ENCODE measurements at regions not wholly inside any gene's neighbourhood (a gene's known extent, or its start where the extent isn't known, plus 50 kb on each side); places are given as distances from the start of the nearest gene placed in this dataset.
"Not testable (repeated sequence)": the region's sequence is repeated elsewhere in the genome, so short reads cannot be mapped to it uniquely, and the experiment has no call there.

DNA sequence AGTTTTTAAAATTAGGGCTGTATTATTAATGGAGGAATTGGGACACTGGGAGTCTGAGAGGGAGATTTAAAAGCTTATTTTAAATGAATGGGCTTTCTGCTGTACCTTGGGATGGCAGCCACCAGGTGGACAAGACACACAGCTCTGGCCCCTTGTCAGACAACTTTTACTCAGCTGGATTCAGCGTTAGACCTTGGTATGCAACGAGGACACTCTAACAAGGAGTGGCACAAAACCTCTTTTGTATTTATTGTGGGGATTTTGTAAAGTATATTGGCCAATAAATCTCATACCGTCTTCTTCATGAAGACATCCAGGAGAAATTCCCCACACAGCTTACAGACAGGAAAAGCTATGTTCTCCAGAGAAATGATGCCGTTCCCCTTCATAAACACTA lies 105.7 kb downstream of the LCA5 start:
- no peak for DNase-seq (ENCODE audit: low spot score)

- no peak for DNase-seq (ENCODE audit: low spot score)
Observed at GRCh38 chr6:79430913-79431536, 106.2 kb downstream of the LCA5 start.

- DNase-seq (ENCODE audit: low spot score) = no peak
Observed at GRCh38 chr6:79427721-79428120, 109.5 kb downstream of the LCA5 start.

DNA sequence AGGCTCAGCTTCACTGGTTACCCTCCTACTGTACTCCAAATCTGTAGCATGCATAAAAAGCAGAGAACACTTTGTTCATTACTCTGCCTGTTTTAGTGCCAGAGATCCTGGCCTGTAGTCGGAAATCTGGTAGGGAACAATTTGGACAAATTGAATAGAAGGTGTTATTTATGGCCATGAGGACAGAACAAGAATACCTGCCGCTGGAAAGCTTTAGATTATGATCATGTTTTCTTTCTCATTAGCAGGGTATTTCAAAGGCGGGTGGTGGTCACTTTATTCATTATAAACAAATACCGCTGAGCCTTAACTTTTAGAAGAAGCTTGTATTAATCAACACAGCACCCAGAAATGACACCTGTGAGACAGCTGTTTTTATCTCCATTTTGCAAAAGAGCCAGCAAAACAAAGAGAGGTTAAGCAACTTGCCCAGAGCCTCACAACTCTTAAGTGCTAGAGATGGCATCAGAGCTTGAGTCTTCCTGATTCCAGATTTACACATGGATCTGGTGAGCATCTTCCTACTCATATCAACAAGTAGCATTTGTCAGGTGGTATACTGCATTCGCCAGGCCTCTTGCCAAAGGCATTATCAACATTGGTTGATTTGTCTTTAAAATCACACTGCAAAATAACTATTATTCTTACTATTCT lies 110.5 kb downstream of the LCA5 start:
- no peak for DNase-seq (ENCODE audit: low spot score)

- no peak for DNase-seq (ENCODE audit: low spot score)
Observed at GRCh38 chr6:79425589-79426311, 111.5 kb downstream of the LCA5 start.

DNA sequence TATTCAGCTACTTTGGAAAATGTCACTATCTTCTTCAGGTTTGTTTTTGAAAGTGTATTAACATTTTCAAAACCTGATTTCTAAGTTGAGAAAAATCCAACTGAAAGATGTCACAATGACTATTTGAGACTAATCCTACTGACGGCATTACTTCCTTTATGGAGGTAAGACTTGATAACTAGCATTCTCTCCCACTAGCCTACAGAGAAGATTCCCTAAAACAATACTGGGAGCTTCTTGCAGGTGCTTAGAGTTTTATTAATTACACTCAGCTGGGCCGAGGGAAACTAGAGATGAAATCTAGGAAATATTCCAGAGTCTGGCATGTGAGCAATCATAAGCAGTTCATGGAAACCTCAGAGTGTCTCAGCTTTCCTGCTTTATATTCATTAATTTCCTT lies 114.0 kb downstream of the LCA5 start:
- DNase-seq (ENCODE audit: low spot score) = no peak

DNA sequence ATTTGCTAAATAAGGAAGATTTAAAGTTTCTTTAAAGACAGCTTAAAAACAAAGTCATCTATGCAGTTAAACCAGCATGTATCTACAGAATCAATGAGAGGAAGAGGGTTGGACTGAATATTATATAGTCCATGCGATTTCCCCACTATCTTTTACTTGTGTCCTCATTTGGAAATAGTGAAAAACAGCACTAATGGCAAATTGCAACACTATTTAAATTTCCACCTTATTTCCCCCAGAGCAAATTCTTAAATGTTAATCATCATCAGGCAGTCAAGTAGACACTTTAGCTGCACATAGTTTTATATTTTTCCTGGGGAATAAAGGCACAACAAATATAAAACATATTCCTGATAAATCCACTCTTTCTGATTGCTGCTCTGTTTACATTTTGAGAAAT lies 114.6 kb downstream of the LCA5 start:
- DNase-seq (ENCODE audit: low spot score) = no peak

GRCh38 chr6:79421707-79422484 lies 115.3 kb downstream of the LCA5 start:
- peak; percentile 34 for DNase-seq (ENCODE audit: low spot score)

DNA sequence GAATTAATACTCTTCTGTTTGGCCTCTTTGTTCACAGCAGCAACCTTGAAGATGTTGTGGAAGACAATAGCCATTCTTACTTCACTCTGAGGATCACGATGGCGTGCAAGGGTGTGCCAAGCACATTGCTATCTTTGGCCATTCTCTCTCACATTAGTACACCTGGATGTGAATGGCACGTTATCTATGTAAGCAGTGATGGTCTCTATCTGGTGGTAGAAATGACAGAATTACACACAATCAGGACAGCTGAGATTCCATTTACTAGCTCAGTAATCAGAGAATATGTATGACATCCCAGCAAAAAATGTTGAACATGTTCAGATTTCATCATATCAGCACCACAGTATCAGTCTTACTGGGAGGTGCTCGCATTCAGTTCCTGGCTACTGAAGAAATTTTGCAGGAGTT lies 116.2 kb downstream of the LCA5 start:
- peak; percentile 20 for DNase-seq (ENCODE audit: low spot score)

GRCh38 chr6:79420054-79420453 lies 117.2 kb downstream of the LCA5 start:
- no peak for DNase-seq (ENCODE audit: low spot score)

DNA sequence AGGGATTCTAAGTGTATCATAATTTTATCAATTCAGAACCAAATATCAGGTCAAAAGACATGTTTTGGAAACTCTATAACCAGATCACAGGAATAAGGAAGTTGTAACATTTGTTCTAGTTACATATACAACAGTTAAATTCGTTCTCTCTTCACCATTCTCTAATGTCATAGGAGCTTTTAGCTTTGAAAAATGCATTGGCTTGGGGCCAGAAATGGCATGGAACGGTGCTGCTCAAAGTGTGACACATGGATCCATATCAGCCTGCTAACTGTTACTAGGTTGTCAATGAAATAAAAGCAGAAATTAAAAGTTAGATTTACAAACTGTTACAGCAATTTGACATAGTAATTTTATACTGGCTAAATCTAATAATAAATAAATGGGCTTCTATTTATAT lies 120.3 kb downstream of the LCA5 start:
- DNase-seq (ENCODE audit: low spot score) = no peak

GRCh38 chr6:79413562-79414002 lies 123.6 kb downstream of the LCA5 start:
- no peak for DNase-seq (ENCODE audit: low spot score)

GRCh38 chr6:79410806-79411205 lies 126.4 kb downstream of the LCA5 start:
- no peak for DNase-seq (ENCODE audit: low spot score)

GRCh38 chr6:79408256-79408974 lies 128.8 kb downstream of the LCA5 start:
- no peak for DNase-seq (ENCODE audit: low spot score)

DNA sequence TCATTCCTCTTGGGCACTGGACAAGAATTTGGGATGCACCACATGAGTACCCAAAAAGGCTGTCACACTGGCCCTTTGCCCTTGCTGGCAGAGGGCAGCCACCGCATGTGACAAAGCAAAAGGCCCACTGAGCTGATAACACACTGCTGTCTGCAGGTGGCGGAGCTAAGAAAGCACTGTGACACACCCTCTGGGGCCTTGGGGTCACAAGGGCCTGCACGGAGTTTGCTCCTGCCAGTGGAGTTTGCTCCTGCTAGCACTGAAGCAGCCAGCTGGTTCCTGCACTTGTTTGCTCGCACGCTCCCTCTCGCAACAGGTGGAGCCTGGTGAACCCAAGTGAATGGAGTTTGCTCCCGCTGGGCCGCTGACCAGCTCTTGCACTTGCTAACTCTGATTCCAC lies 132.6 kb downstream of the LCA5 start:
- no peak for DNase-seq (ENCODE audit: low spot score)

DNA sequence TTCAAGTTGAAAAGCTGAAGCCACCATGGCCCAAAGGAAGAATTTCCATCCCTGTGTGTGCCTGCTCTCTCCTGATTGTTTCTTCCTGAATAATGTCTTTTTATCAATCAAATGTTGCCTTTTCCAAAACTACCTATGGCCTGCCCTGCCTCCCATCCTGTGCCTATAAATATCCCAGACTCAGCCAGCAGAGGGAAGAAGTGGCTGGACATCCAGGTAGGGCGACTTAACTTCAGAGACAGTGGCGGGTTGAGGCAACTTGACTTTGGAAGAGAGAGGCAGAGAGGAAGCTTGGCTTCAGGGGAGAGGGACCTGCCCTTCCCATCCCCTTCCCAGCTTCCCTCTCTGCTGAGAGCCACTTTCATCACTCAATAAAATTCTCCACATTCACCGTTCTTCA lies 133.0 kb downstream of the LCA5 start:
- no peak for DNase-seq (ENCODE audit: low spot score)

DNA sequence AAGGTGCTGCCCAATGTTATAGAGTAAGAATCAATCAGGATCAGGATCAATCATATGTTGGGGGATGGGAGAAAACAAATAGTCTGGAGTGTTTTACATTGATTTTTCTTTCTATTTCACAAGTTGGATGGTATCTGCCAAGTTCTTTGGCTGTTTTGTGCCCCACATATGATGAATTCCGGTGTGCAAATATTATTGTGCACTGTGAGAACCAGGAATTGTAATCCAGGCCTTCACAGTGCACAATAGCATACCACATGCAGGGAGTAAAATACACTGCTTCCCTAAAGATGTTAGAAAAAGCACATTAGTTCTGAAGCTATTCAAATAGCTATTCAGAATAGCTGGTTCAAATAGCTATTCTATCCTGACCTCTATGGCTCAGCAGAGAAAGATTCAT lies 133.7 kb downstream of the LCA5 start:
- DNase-seq (ENCODE audit: low spot score) = no peak

DNA sequence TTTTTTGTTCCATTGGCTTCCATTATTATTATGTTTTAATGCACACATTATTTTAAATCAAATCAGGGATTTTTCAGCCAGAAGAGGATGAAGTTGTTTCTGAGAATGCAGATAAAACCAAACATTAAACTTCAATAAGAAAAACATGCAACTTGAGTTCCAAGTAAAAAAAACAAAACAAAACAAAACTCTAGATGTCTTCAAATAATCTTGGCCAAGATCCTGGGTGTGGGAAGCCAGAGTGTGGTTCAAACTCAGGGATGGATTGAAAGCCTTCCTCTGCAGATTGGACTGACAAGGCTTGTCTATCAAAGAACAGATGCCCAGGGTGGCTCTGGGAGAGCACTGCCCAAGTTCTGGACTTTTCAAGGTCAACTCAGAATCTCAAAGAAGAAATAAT lies 134.1 kb downstream of the LCA5 start:
- DNase-seq (ENCODE audit: low spot score) = no peak

GRCh38 chr6:79399499-79399898 lies 137.7 kb downstream of the LCA5 start:
- DNase-seq (ENCODE audit: low spot score) = no peak

GRCh38 chr6:79398617-79399016 lies 138.6 kb downstream of the LCA5 start:
- not testable (repeated sequence) for DNase-seq (ENCODE audit: low spot score)

DNA sequence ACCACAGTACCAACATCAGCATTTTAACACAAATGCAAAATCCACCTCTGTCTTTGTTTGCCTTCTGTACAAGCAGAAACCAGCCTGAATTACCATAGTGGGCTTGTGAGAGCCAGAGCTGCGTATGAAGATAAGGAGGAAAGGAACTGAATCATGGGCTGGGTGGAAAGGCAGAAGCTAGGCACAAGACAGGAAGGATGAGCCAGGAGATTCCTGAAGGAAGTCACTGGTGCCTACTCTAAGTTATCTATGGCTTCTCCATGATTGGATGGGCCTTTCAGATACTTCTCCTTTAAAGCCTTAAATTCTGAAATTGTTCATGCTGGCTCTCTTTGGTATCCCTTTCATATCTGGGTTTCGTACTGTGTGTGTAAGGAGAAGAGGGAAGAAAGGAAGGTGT lies 140.6 kb downstream of the LCA5 start:
- DNase-seq (ENCODE audit: low spot score) = no peak

DNA sequence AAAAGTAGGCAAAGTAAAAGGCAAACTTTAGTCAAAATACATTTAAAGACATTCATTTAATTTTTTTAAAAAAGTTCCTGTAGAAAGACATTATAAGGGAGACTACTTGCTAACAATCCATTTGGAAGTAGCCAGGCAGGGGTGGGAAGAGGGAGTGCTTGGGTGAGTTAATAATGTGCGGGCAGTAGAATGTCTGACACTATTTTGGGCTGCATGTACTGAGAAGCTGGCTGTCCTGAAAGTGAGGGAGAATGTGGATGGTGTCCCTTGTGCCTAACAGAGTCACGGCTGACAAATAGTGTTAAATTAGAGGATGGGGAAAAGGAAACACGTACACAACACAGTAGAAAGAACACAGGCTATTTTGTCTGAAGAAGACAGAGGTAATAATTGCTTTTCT lies 142.5 kb downstream of the LCA5 start:
- DNase-seq (ENCODE audit: low spot score) = no peak
